ENCODE measurements at regions not wholly inside any gene's neighbourhood (a gene's known extent, or its start where the extent isn't known, plus 50 kb on each side); places are given as distances from the start of the nearest gene placed in this dataset.

- ChIA-PET POLR2A (interaction anchor here (1.0 to 2.3 kb wide), 3 partner anchors 9 to 12 kb away, joined by 3 to 10 read pairs (median 7); no protein-coding TSS in a partner anchor), CTCF (ENCODE audit: low intra/inter-chr PET ratio) (no interaction called here)
- intact Hi-C loops (cut with micrococcal nuclease) (no loop called here), in situ Hi-C loops (cut with MboI) (no loop called here)
- no peaks in the 10 kb centered on the region for H4K20me1 ChIP-seq (replicated peaks; ENCODE audit: control insufficient read depth, insufficient read depth, low read length)
- H3K4me3 ChIP-seq: no peak overlapping the region
- BruUV-seq (replicated peaks): no TSS peak
- no peak overlapping the region for H3K4me2 ChIP-seq (ENCODE audit: insufficient read depth, low read length)
- H3K4me1 ChIP-seq (replicated peaks in 1 of 2; ENCODE audit: control insufficient read depth in 2 of 2, insufficient read depth in 2 of 2, low read length in 2 of 2): peaks cover 2 to 9% of the 10 kb centered on the region in 2 experiments; a peak in 4 of 5 replicates
- no peaks in the 10 kb centered on the region for H3K79me2 ChIP-seq (ENCODE audit: control insufficient read depth, insufficient read depth, low read length)
- ATAC-seq: peak; percentile 45; the same call in 2 of the 3 replicates
- no peaks in the 10 kb centered on the region for H3K36me3 ChIP-seq (ENCODE audit: control insufficient read depth, insufficient read depth, low read length)
- H3K27me3 ChIP-seq (ENCODE audit: control insufficient read depth in 2 of 2, insufficient read depth in 2 of 2, low read length in 2 of 2): no peaks in the 10 kb centered on the region
- no peaks in the 10 kb centered on the region for H3K9me1 ChIP-seq (ENCODE audit: control insufficient read depth, insufficient read depth, low read length)
- H3K9ac ChIP-seq (ENCODE audit: insufficient read depth in 1 of 2, low read depth in 2 of 2, low read length in 2 of 2): no peak overlapping the region
- H3K9me3 ChIP-seq (replicated peaks; ENCODE audit: control insufficient read depth, insufficient read depth, low read depth, low read length): no peaks in the 10 kb centered on the region
- no peak for TF ChIP-seq NR0B1 (IDR thresholded peaks at IDR 0.05; ENCODE audit: partially characterized antibody)
- TF ChIP-seq NUFIP1 (IDR thresholded peaks at IDR 0.05; ENCODE audit: partially characterized antibody): no peak
- TF ChIP-seq CXXC5 (CRISPR knock-in tag; IDR thresholded peaks at IDR 0.05): no peak
- 0 out of 2 replicates have a peak, but pooled peaks have one; percentile 14 for TF ChIP-seq MAFG (tag; conservative IDR thresholded peaks at IDR 0.05)
- TF ChIP-seq SMARCA5 (IDR thresholded peaks at IDR 0.05): no peak
- peak; percentile 28; the same call in 1 of the 2 replicates for TF ChIP-seq RFX1 (IDR thresholded peaks at IDR 0.05)
- no peak for TF ChIP-seq KLF6 (CRISPR knock-in tag; IDR thresholded peaks at IDR 0.05; ENCODE audit: borderline replicate concordance)
- no peak for TF ChIP-seq E2F4 (CRISPR knock-in tag; IDR thresholded peaks at IDR 0.05; ENCODE audit: low read depth)
- no peak for TF ChIP-seq HOMEZ (CRISPR knock-in tag; IDR thresholded peaks at IDR 0.05)
- TF ChIP-seq ZNF316 (IDR thresholded peaks at IDR 0.05): peak; percentile 57; the same call in 1 of the 2 replicates
- no peak for TF ChIP-seq NR2C2 (CRISPR knock-in tag; IDR thresholded peaks at IDR 0.05)
- no peak for TF ChIP-seq NR2C2 (tag; IDR thresholded peaks at IDR 0.05)
- no peak for TF ChIP-seq L3MBTL2 (IDR thresholded peaks at IDR 0.05)
- no peak for TF ChIP-seq COPS2 (conservative IDR thresholded peaks at IDR 0.05)
- TF ChIP-seq CREB5 (CRISPR knock-in tag; IDR thresholded peaks at IDR 0.05): no peak
- TF ChIP-seq, protein P1, sequence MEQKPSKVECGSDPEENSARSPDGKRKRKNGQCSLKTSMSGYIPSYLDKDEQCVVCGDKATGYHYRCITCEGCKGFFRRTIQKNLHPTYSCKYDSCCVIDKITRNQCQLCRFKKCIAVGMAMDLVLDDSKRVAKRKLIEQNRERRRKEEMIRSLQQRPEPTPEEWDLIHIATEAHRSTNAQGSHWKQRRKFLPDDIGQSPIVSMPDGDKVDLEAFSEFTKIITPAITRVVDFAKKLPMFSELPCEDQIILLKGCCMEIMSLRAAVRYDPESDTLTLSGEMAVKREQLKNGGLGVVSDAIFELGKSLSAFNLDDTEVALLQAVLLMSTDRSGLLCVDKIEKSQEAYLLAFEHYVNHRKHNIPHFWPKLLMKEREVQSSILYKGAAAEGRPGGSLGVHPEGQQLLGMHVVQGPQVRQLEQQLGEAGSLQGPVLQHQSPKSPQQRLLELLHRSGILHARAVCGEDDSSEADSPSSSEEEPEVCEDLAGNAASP (IDR thresholded peaks at IDR 0.05): no peak
- TF ChIP-seq C11orf30 (IDR thresholded peaks at IDR 0.05; ENCODE audit: low read depth): peak; percentile 69
- no peak for TF ChIP-seq ZNF668 (CRISPR knock-in tag; IDR thresholded peaks at IDR 0.05)
- no peak for DNase-seq (ENCODE audit: extremely low read depth in 1 of 4, low spot score in 3 of 4)
- peak overlapping the region; percentile 7; the same call in 1 of the 2 replicates for H2AFZ ChIP-seq (ENCODE audit: low read depth, low read length)
- FAIRE-seq: no peak
- 35% methylated on average over 3 of the region's 3 CpGs for whole genome bisulfite sequencing (ENCODE audit: insufficient coverage, low coverage, missing lambda C conversion rate)
- no peak overlapping the region for H3K27ac ChIP-seq (ENCODE audit: extremely low read depth, low read depth, low read length)
These were observed 75.7 kb downstream of the ZNF608 start for GRCh38 chr5:124670722-124671184.

All from K562 (cell line).